SU-DHL-6 (cell line): ENCODE measurements at regions not wholly inside any gene's neighbourhood (a gene's known extent, or its start where the extent isn't known, plus 50 kb on each side); places are given as distances from the start of the nearest gene placed in this dataset.

ENCODE experiments used
- CTCF ChIP-seq: fragments of 200-600 bp; sonication (generic); IDR thresholded peaks from one replicate; pipeline ENCODE4 v1.5.1; 2017; ENCODE audit warnings: antibody characterized with exemption, mild to moderate bottlenecking, low read length, moderate library complexity; ENCODE audit not compliant: insufficient read depth, poor library complexity, severe bottlenecking
- EZH2phosphoT487 ChIP-seq: fragments of 200-600 bp; sonication (generic), shearing (Covaris generic); conservative IDR thresholded peaks from 2 replicates; pipeline ENCODE4 v1.6.1; 2018; ENCODE audit warnings: mild to moderate bottlenecking, antibody characterized with exemption, low read length, moderate library complexity, mixed read lengths

- TF ChIP-seq CTCF (no peak), EZH2phosphoT487 (no peak)
These were observed 166.1 kb downstream of the PPP1R3A start for GRCh38 chr7:113752689-113753088.
